SK-N-MC (cell line): ENCODE measurements at regions not wholly inside any gene's neighbourhood (a gene's known extent, or its start where the extent isn't known, plus 50 kb on each side); places are given as distances from the start of the nearest gene placed in this dataset.

Experiments
- EZH2 ChIP-seq: fragments of 200-600 bp; sonication (generic); IDR thresholded peaks from one replicate; pipeline ENCODE4 v1.6.1; 2017; ENCODE audit warnings: antibody characterized with exemption
- FOXP2 ChIP-seq: optimal IDR thresholded peaks from 2 replicates; pipeline ENCODE3; 2011; ENCODE audit warnings: mild to moderate bottlenecking, moderate library complexity; ENCODE audit not compliant: insufficient read depth; ENCODE audit errors: extremely low read length, control extremely low read depth
- POLR2AphosphoS5 ChIP-seq: IDR thresholded peaks from 2 replicates; pipeline ENCODE4 v1.6.1; 2012; ENCODE audit warnings: mild to moderate bottlenecking, low read depth, low read length, borderline replicate concordance

- TF ChIP-seq EZH2 (no peak), POLR2AphosphoS5 (no peak), FOXP2 (no peak)
Observed at GRCh38 chr4:31692399-31692940, 972.3 kb downstream of the PCDH7 start.
